ENCODE measurements at regions not wholly inside any gene's neighbourhood (a gene's known extent, or its start where the extent isn't known, plus 50 kb on each side); places are given as distances from the start of the nearest gene placed in this dataset.

GRCh38 chr1:184193451-184193850 is 141.9 kb downstream of the TSEN15 start:
- CTCF ChIA-PET: no interaction called here
- BruUV-seq (replicated peaks): no TSS peak
- TF ChIP-seq USF2 (IDR thresholded peaks at IDR 0.05; ENCODE audit: low read depth, low read length) (no peak), MXI1 (IDR thresholded peaks at IDR 0.05; ENCODE audit: borderline replicate concordance, low read depth, low read length) (no peak), RAD21 (IDR thresholded peaks at IDR 0.05; ENCODE audit: low read length) (no peak), RFX5 (IDR thresholded peaks at IDR 0.05; ENCODE audit: low read depth, low read length) (no peak), MAFK (IDR thresholded peaks at IDR 0.05; ENCODE audit: low read depth, low read length) (no peak), CTCF (conservative IDR thresholded peaks at IDR 0.05; ENCODE audit: low read depth, low read length) (no peak), MAZ (IDR thresholded peaks at IDR 0.05; ENCODE audit: borderline replicate concordance, low read depth, low read length) (no peak), FOS (IDR thresholded peaks at IDR 0.05; ENCODE audit: low read depth, low read length) (no peak), CEBPB (IDR thresholded peaks at IDR 0.05; ENCODE audit: low read depth, low read length) (no peak), RCOR1 (IDR thresholded peaks at IDR 0.05; ENCODE audit: insufficient replicate concordance, low read length) (no peak)

More at GRCh38 chr1:184193451-184193850, 141.9 kb downstream of the TSEN15 start:
- no peak for ATAC-seq (ENCODE audit: low read depth)
- in situ Hi-C loops (cut with MboI; ENCODE audit: low sequenced_read_pairs) (no loop called here), dilution Hi-C loops (cut with HindIII; ENCODE audit: low sequenced_read_pairs, unreplicated experiment) (no loop called here), intact Hi-C loops (cut with micrococcal nuclease) (no loop called here)
- peak; percentile 12 for DNase-seq
- Histone ChIP-seq H3K36me3 (ENCODE audit: control insufficient read depth, insufficient read depth, low read length) (no peaks in the 10 kb centered on the region), H4K5ac (ENCODE audit: low read depth, low read length) (no peak overlapping the region), H3K4ac (ENCODE audit: low read depth, low read length) (no peak overlapping the region), H2BK5ac (ENCODE audit: low read depth, low read length, poor library complexity, severe bottlenecking) (no peak overlapping the region), H3K56ac (ENCODE audit: extremely low read depth, insufficient read depth, low read length) (no peak overlapping the region), H2BK20ac (ENCODE audit: low read depth, low read length) (no peak overlapping the region), H2AFZ (replicated peaks; ENCODE audit: low read length, poor library complexity) (no peak overlapping the region), H3K9ac (ENCODE audit: low read depth, low read length) (no peak overlapping the region), H3K4me3 (ENCODE audit: insufficient read depth, low read depth, low read length) (no peak overlapping the region), H3K14ac (replicated peaks; ENCODE audit: low read depth, low read length) (no peak overlapping the region), H4K91ac (ENCODE audit: insufficient read depth, low read depth, low read length) (no peak overlapping the region), H3K9me3 (ENCODE audit: control insufficient read depth, insufficient read depth, low read length) (no peaks in the 10 kb centered on the region), H3K4me2 (ENCODE audit: low read depth, low read length) (no peak overlapping the region), H2AK5ac (ENCODE audit: low read depth, low read length) (no peak overlapping the region; the same call in 1 of the 2 replicates), H3K9me1 (ENCODE audit: insufficient read depth, low read length) (no peaks in the 10 kb centered on the region), H3K18ac (ENCODE audit: low read depth, low read length) (no peak overlapping the region), H3K27me3 (ENCODE audit: control insufficient read depth, insufficient read depth, low read length) (peaks cover 11% of the 10 kb centered on the region), H4K8ac (ENCODE audit: low read depth in 2 of 2, low read length in 2 of 2) (no peak overlapping the region), H3K23ac (ENCODE audit: low read depth, low read length) (no peak overlapping the region), H3K27ac (ENCODE audit: insufficient read depth, low read length) (no peak overlapping the region), H3K4me1 (ENCODE audit: control insufficient read depth, insufficient read depth, low read length) (peaks cover 2% of the 10 kb centered on the region), H2BK15ac (ENCODE audit: low read depth, low read length) (0 out of 3 replicates have a peak overlapping the region, but pooled peaks have one; percentile 28), H4K20me1 (ENCODE audit: insufficient read depth, low read length) (no peaks in the 10 kb centered on the region), H2AK9ac (replicated peaks; ENCODE audit: low read depth, low read length, poor library complexity) (no peak overlapping the region), H3K79me1 (ENCODE audit: low read depth in 1 of 2, low read length in 2 of 2) (no peaks in the 10 kb centered on the region), H2BK120ac (ENCODE audit: low read depth, low read length) (no peak overlapping the region)
- POLR2A ChIA-PET (ENCODE audit: unreplicated experiment): no interaction called here
- 100% methylated on average over 1 of the region's 1 CpG; no CpG with 5 or more reads in 1 of the 2 experiments for WGBS, 2 experiments (ENCODE audit: extremely low coverage in 2 of 2, insufficient read length in 1 of 2)
